HG03571 (cell line): ENCODE measurements at regions not wholly inside any gene's neighbourhood (a gene's known extent, or its start where the extent isn't known, plus 50 kb on each side); places are given as distances from the start of the nearest gene placed in this dataset.

Source experiments
- ATAC-seq: cut with Tn5 transposase; IDR thresholded peaks from one replicate; pipeline ENCODE4 v1.9.1; 2021; ENCODE audit not compliant: unreplicated experiment

DNA sequence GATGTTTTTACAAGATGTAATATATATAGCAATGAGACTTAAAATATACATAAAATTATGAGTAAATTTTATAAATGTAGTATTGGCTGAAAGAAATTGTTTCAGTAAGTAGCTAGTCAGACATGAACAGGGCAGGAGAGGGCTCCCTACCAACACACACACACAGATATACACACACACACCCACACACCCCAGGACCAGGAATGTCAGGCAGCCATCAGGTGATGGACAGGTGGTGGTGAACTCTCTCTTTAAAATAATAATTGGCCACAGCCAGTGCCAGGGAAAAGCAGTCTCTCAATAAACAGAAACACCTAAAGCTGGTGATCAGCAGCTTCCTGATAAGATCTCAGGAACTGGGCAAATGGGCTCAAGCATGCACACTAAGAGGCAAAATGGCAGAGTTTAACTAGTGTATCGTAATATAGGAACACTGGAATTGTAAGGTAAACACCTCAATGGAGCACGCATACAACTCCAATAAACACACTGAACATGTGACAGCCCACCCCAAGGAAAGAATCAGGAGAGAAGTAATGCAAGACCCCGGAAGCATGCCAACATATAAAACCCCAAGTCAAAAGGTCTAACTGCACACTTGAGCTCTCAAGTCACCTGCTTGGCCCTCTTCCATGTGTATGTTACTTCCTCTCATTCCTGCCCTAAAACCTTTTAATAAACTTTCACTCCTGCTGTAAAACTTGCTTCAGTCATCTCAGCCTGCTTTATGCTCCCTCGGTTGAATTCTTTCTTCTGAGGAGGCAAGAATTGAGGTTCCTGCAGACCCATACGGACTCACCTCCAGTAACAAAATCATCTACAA is 1034.1 kb upstream of the SEMA6D start:
- ATAC-seq: no peak

DNA sequence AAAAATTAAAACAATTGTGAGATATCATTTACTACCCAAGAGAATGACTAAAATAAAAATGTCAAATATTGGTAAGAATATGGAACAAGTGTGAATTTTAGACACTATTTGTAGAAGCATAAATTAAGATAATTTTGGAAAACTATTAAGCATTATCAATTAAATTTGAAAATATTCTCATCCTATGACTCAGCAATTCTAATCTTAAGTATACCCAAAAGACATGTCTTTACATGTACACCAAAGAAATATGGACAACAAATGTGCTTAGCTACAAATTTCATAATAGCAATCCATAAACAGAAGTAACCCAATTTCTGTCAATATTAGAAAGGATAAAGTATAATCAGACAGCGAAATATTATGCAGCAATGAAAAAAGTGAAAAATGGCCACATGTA is 1032.2 kb upstream of the SEMA6D start:
- ATAC-seq: no peak

DNA sequence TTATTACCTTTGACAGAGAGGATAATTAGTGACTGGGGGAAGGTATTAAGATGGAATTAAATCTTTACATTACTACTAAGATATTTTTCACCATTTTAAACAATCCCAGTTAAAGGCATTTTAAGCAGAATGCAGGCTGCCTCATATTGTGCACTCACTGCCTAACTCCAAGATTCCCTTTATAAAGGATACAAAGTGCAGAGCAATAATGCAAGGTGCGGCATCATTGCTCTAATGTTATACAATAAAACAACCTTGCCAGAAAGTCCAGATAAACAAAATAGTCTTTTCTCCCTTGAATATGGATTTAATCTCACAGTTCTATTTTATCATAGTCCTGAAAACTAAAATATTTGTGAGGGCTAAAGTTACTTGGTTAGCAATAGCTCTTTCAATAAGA is 1031.6 kb upstream of the SEMA6D start:
- no peak for ATAC-seq

DNA sequence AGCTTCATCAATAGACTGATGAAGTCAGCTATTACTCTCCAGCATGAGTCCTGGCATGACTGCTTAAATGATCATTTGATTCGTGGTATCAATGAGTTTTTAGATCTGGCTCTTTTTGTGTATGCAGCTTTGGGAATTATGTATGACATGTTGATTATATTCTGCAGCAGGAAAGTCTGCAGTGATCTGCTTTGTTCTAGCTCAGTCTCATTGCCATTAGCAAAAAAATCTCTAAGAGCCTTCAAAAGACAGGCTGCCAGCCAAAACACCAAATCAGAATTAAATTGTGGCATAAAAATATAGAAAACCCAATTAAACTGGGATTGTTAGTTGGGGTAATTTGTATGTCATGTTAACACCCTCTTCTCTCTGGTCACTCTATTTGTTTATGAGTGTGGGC is 1021.0 kb upstream of the SEMA6D start:
- ATAC-seq: no peak

DNA sequence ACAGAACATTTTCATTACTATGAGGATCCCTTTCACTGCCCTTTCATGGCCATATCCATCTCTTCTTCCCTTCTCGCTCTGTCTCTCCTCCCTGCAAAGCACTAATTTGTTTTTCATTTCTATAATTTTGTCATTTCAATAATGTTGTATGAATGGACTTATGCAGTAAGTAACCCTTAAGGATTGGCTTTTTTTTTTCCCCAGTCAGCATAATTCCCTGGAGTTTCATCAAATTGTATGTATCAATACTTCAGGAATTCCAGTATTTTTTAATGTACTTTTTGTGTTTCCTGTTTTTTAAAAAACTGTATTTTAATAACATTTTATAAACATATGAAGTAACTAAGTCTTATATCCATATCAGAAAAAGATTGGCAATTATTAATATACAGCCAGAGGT is 1016.0 kb upstream of the SEMA6D start:
- ATAC-seq: no peak

- ATAC-seq: no peak
Observed at GRCh38 chr15:46701896-46702295, 1015.4 kb upstream of the SEMA6D start.

- no peak for ATAC-seq
Observed at GRCh38 chr15:46703020-46703861, 1014.1 kb upstream of the SEMA6D start.

DNA sequence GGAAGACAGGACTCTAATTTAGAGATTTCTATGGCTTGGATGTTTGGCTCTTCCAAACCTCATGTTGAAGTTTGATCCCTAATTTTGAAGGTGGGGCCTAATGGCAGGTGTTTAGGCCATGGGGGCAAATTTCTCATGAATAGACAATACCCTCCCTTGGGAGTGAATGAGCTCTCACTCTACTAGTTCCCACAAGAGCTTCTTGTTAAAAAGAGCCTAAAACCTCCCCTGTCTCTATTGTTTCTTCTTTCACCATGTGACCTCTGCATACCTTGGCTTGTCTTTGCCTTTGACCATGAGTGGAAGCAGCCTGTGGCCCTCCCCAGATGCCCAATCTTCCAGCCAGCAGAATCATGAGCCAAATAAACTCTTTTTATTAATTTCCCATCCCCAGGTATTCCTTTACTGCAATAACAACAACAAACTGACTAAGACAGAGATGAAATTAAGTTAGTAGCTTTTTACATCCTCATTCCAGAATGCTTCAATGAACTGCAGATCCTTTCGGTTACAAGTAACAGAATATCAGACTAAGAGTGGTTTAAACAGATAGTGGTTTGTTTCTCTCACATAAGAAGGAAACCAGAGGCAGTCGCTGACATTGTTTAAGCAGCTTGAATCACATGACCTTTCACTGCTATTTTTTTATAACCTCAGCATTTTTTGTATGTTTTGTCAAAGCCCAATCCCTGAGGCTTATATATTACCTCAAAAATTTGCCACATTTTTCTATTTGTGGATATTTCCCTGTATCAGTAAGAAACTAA is 1013.3 kb upstream of the SEMA6D start:
- ATAC-seq: no peak

- ATAC-seq: no peak
Observed at GRCh38 chr15:46707452-46707851, 1009.9 kb upstream of the SEMA6D start.

- no peak for ATAC-seq
Observed at GRCh38 chr15:46708226-46708625, 1009.1 kb upstream of the SEMA6D start.

DNA sequence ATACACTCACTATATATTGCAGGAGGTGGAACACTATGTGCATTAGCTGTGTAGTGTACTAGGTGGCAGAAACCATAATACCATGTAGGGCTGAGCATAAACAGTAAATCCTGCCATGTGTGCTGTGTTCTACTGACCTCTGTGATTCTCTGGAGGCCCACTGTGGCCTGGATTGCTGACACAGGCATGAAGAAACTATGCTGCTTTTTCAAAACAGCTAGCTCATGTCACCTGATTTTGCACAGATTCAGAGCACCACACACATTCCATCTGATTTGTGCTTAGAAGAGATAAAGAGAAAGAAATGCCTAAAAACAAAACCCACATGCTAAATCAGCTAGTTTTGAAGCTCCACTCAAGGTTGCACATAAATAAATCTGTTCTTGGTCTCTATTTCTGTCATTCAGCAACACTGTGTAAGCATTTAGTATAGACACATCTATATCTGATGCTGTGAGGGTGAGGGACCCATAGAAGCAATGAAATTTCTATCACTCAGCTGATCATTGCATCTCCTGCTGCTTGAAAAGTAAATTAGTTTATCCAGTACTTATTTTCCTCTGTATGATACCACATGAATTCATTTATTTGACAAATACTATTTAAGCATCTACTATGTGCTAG is 1007.7 kb upstream of the SEMA6D start:
- no peak for ATAC-seq

DNA sequence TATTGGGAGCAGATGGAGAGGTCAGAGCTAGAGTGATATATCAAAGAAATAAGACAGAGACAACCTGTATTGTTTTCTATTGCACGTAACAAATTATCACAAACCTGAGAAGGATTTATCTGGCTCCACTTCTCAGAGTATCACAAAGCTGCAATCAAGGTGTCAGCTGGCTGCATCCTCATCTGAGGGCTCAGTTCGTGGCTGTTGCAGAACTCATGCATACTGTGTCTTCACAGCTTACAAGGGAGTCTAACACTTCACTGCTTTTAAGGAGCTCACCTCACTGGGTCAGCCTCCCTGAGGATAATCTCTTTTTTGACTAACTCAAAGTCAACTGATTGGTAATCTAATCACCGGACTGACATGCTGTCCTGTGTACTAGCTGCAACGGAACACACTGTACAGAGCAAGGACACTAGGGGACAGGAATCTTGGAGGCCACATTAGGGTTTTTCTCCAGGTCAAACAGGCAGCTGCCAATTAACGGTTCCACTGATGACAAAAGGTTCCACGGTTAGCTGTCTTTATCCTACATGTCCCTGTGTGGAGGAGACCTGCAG is 1006.8 kb upstream of the SEMA6D start:
- ATAC-seq: no peak

GRCh38 chr15:46713045-46713444 is 1004.3 kb upstream of the SEMA6D start:
- no peak for ATAC-seq

GRCh38 chr15:46714950-46715349 is 1002.4 kb upstream of the SEMA6D start:
- ATAC-seq: no peak

GRCh38 chr15:46723308-46723707 is 994.0 kb upstream of the SEMA6D start:
- ATAC-seq: no peak

DNA sequence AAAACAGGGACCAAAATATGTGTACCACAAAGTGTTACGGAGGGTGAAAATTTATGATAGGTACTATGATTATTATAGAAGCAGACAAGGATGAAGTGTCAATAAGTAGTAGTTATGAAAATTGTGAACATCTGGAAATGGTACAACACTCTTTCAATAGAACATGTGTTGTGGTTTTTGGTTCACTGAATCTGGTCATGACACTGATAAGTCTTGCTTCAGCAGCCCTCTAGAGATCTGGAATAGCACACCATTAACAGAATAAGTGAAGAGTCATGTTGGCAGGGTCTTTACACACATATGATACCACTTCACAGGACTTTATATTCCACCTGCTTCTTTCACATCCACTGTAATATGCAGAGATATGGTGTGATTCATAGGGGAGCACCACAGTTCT is 985.2 kb upstream of the SEMA6D start:
- ATAC-seq: no peak

DNA sequence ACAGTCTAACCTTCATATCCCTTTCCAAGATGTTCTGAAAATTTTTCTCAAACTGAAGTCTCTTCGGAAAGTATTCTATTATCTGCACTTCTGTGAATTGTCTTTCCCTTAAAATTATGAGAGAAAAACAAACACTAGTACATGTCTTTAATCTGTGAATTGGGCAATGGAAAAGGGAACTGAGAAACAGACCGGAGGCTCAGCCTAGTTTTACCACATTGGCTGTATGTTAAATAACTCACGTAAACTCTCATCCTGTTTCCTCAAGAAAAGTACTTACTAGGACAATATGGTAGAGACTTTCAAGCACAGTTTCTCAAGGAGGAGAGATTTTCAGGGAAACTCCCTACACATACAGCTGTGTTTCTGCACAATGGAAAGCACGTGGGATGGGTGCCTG is 982.2 kb upstream of the SEMA6D start:
- ATAC-seq: no peak

GRCh38 chr15:46751303-46751702 is 966.0 kb upstream of the SEMA6D start:
- ATAC-seq: no peak

GRCh38 chr15:46753946-46754345 is 963.4 kb upstream of the SEMA6D start:
- no peak for ATAC-seq

GRCh38 chr15:46763091-46763490 is 954.2 kb upstream of the SEMA6D start:
- ATAC-seq: no peak

DNA sequence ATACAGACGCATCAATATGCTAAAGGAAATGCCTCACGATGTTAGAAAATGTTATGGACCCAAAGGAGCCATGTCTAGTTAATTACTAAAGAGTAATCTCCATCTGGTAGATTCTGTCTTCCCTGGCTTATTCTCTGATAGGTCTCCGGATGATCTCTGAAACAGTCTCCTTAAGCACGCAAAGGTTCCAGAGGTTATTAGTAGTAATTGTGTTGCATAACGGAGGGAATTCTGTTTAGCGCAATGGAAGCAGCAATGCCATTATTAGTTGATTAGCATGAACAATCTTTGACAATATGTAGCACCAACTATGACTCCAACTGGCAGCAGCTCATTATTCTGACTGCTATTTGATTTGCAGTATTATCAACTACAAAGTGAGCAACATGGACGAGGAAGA is 952.5 kb upstream of the SEMA6D start:
- no peak for ATAC-seq
